ENCODE measurements at regions not wholly inside any gene's neighbourhood (a gene's known extent, or its start where the extent isn't known, plus 50 kb on each side); places are given as distances from the start of the nearest gene placed in this dataset.

GRCh38 chr14:66405158-66405557 lies 81.0 kb upstream of the CCDC196 start:
- H3K27me3 ChIP-seq: no peaks in the 10 kb centered on the region
- H3F3A ChIP-seq (ENCODE audit: low read depth): no peaks in the 10 kb centered on the region
- Mint-ChIP-seq H3K36me3 (no peaks in the 10 kb centered on the region), H3K4me3 (no peak overlapping the region), H3K27ac (no peak overlapping the region), H3K27me3 (ENCODE audit: insufficient read depth, low read depth) (peaks cover 2% of the 10 kb centered on the region), H3K9me3 (peaks cover 2% of the 10 kb centered on the region), H3K4me1 (peaks cover 21% of the 10 kb centered on the region)
- H3K36me3 ChIP-seq: no peaks in the 10 kb centered on the region
- H3K27ac ChIP-seq: no peak overlapping the region
- H3K4me1 ChIP-seq: peaks cover 6% of the 10 kb centered on the region
- no peaks in the 10 kb centered on the region for H3K79me2 ChIP-seq (ENCODE audit: low read depth)
- H3K4me3 ChIP-seq: no peak overlapping the region
- H2AFZ ChIP-seq (replicated peaks): no peak overlapping the region
- no peaks in the 10 kb centered on the region for H4K20me1 ChIP-seq (ENCODE audit: low read depth)
- no peak overlapping the region for H3K9ac ChIP-seq
- no peaks in the 10 kb centered on the region for H3K9me3 ChIP-seq (ENCODE audit: low read depth)
- H3K4me2 ChIP-seq: no peak overlapping the region
- DNase-seq (ENCODE audit: low spot score): peak; percentile 41
- TF ChIP-seq EZH2phosphoT487 (IDR thresholded peaks at IDR 0.05): no peak
- TF ChIP-seq EZH2 (IDR thresholded peaks at IDR 0.05): no peak
- TF ChIP-seq CTCF (IDR thresholded peaks at IDR 0.05): no peak

- no peak for TF ChIP-seq EZH2 (IDR thresholded peaks at IDR 0.05)
- TF ChIP-seq EZH2phosphoT487 (IDR thresholded peaks at IDR 0.05): no peak
- TF ChIP-seq CTCF (IDR thresholded peaks at IDR 0.05): no peak
- Histone ChIP-seq H3K4me1 (no peaks in the 10 kb centered on the region), H3K36me3 (no peaks in the 10 kb centered on the region), H3K4me3 (no peak overlapping the region), H3K9ac (no peak overlapping the region), H3F3A (ENCODE audit: low read depth) (no peaks in the 10 kb centered on the region), H3K27me3 (no peaks in the 10 kb centered on the region), H3K9me3 (ENCODE audit: low read depth) (no peaks in the 10 kb centered on the region), H3K27ac (no peak overlapping the region), H2AFZ (replicated peaks) (no peak overlapping the region), H3K79me2 (ENCODE audit: low read depth) (no peaks in the 10 kb centered on the region), H3K4me2 (no peak overlapping the region), H4K20me1 (ENCODE audit: low read depth) (no peaks in the 10 kb centered on the region)
- H3K4me1 Mint-ChIP-seq: peaks cover 2% of the 10 kb centered on the region
- H3K4me3 Mint-ChIP-seq: no peak overlapping the region
- DNase-seq (ENCODE audit: low spot score): no peak
- H3K36me3 Mint-ChIP-seq: no peaks in the 10 kb centered on the region
- H3K27ac Mint-ChIP-seq: no peak overlapping the region
- peaks cover 10% of the 10 kb centered on the region for H3K9me3 Mint-ChIP-seq
- peaks cover 2% of the 10 kb centered on the region for H3K27me3 Mint-ChIP-seq (ENCODE audit: insufficient read depth, low read depth)
Measured at GRCh38 chr14:66413901-66414300, 72.3 kb upstream of the CCDC196 start.

GRCh38 chr14:66414511-66414910 lies 71.7 kb upstream of the CCDC196 start:
- Mint-ChIP-seq H3K27ac (no peak overlapping the region), H3K4me3 (no peak overlapping the region)
- no peaks in the 10 kb centered on the region for H3K27me3 ChIP-seq

More at GRCh38 chr14:66414511-66414910, 71.7 kb upstream of the CCDC196 start:
- no peaks in the 10 kb centered on the region for H4K20me1 ChIP-seq (ENCODE audit: low read depth)
- no peak overlapping the region for H3K4me3 ChIP-seq
- H3K4me1 ChIP-seq: no peaks in the 10 kb centered on the region
- DNase-seq (ENCODE audit: low spot score): no peak
- H3F3A ChIP-seq (ENCODE audit: low read depth): no peaks in the 10 kb centered on the region
- H3K79me2 ChIP-seq (ENCODE audit: low read depth): no peaks in the 10 kb centered on the region
- no peak overlapping the region for H3K9ac ChIP-seq
- H2AFZ ChIP-seq (replicated peaks): no peak overlapping the region
- no peaks in the 10 kb centered on the region for H3K9me3 ChIP-seq (ENCODE audit: low read depth)
- H3K27ac ChIP-seq: no peak overlapping the region
- no peak overlapping the region for H3K4me2 ChIP-seq
- TF ChIP-seq EZH2phosphoT487 (IDR thresholded peaks at IDR 0.05): no peak
- no peak for TF ChIP-seq CTCF (IDR thresholded peaks at IDR 0.05)
- no peak for TF ChIP-seq EZH2 (IDR thresholded peaks at IDR 0.05)
- peaks cover 8% of the 10 kb centered on the region for H3K9me3 Mint-ChIP-seq
- H3K4me1 Mint-ChIP-seq: peaks cover 2% of the 10 kb centered on the region
- no peaks in the 10 kb centered on the region for H3K36me3 Mint-ChIP-seq
- no peaks in the 10 kb centered on the region for H3K36me3 ChIP-seq
- peaks cover 2% of the 10 kb centered on the region for H3K27me3 Mint-ChIP-seq (ENCODE audit: insufficient read depth, low read depth)

All from neural progenitor cell (in vitro differentiated cells).